Ascending aorta (tissue), 2 donors: ENCODE measurements at regions not wholly inside any gene's neighbourhood (a gene's known extent, or its start where the extent isn't known, plus 50 kb on each side); places are given as distances from the start of the nearest gene placed in this dataset.

Experiments used
- DNase-seq, 2 donors: peaks; one replicate each; pipeline ENCODE4 v3.0.0-alpha.2; 2019; ENCODE audit warnings: low spot score in 2 of 2
- H3K27ac ChIP-seq, 2 donors: fragments of 200-600 bp; sonication (generic); one replicate each; pipeline ENCODE4 v1.5.1; 2016 to 2017; ENCODE audit warnings: mild to moderate bottlenecking in 1 of 2
- H3K27me3 ChIP-seq: fragments of 200-600 bp; sonication (generic); one replicate; pipeline ENCODE4 v1.5.1; 2017
- H3K36me3 ChIP-seq, 2 donors: fragments of 200-600 bp; sonication (generic); one replicate each; pipeline ENCODE4 v1.5.1; 2016
- H3K4me1 ChIP-seq, 2 donors: fragments of 200-600 bp; sonication (generic); one replicate each; pipeline ENCODE4 v1.5.1; 2016 to 2017; ENCODE audit warnings: mild to moderate bottlenecking in 1 of 2
- H3K4me3 ChIP-seq, 2 donors: fragments of 200-600 bp; sonication (generic); one replicate each; pipeline ENCODE4 v1.5.1; 2016 to 2017; ENCODE audit warnings: mild to moderate bottlenecking in 1 of 2
- H3K9me3 ChIP-seq, 2 donors: fragments of 200-600 bp; sonication (generic); one replicate each; pipeline ENCODE4 v1.5.1; 2016
- CTCF ChIP-seq, 3 experiments: fragments of 200-600 bp in 2 of 3; fragments of 450-650 bp in 1 of 3; sonication (generic) in 2 of 3; IDR thresholded peaks; one replicate each; pipeline ENCODE4 v1.5.1; 2016 to 2019; ENCODE audit warnings: antibody characterized with exemption in 3 of 3, mild to moderate bottlenecking in 1 of 3, moderate library complexity in 1 of 3
- intact Hi-C: fragments of 100-400 bp; cut with DNase I; formaldehyde crosslinking; loops from one replicate; pipeline ENCODE4 v1.15.1; 2023

- intact Hi-C loops = loop anchor here (2.0 kb wide), 2 partner anchors 44 to 88 kb away; no protein-coding TSS in a partner anchor
- Histone ChIP-seq H3K36me3 (no peaks in the 10 kb centered on the region), H3K9me3 (no peaks in the 10 kb centered on the region), H3K27ac (peak overlapping the region; percentile 73 to 77), H3K4me1 (peaks cover 0 to 11% of the 10 kb centered on the region in 2 donors), H3K4me3 (no peak overlapping the region), H3K27me3 (no peaks in the 10 kb centered on the region)
- peak in 1 of 2 donors; percentile 87 for DNase-seq
- no peak for TF ChIP-seq CTCF (IDR thresholded peaks at IDR 0.05)
These were observed 163.2 kb upstream of the TWIST2 start for GRCh38 chr2:238684362-238685326.

GRCh38 chr2:238685327-238685709, 162.6 kb upstream of the TWIST2 start:
- TF ChIP-seq CTCF (IDR thresholded peaks at IDR 0.05) = no peak
- peaks cover 0 to 11% of the 10 kb centered on the region in 2 donors for H3K4me1 ChIP-seq
- no peak overlapping the region for H3K4me3 ChIP-seq
- peak overlapping the region; percentile 73 to 77 for H3K27ac ChIP-seq
- no peak for DNase-seq
- H3K27me3 ChIP-seq = no peaks in the 10 kb centered on the region
- intact Hi-C loops = loop anchor here (2.0 kb wide), 2 partner anchors 43 to 89 kb away; no protein-coding TSS in a partner anchor
- H3K9me3 ChIP-seq = no peaks in the 10 kb centered on the region
- no peaks in the 10 kb centered on the region for H3K36me3 ChIP-seq

GRCh38 chr2:238685713-238686112, 162.2 kb upstream of the TWIST2 start:
- intact Hi-C loops = loop anchor here (2.0 kb wide), 2 partner anchors 43 to 89 kb away; no protein-coding TSS in a partner anchor
- no peak for DNase-seq

GRCh38 chr2:238686223-238686622, 161.7 kb upstream of the TWIST2 start:
- intact Hi-C loops = no loop called here
- Histone ChIP-seq H3K27ac (peak overlapping the region in 1 of 2 donors; percentile 73), H3K27me3 (no peaks in the 10 kb centered on the region), H3K9me3 (no peaks in the 10 kb centered on the region), H3K4me1 (peaks cover 0 to 11% of the 10 kb centered on the region in 2 donors), H3K4me3 (no peak overlapping the region), H3K36me3 (no peaks in the 10 kb centered on the region)
- no peak for DNase-seq
- TF ChIP-seq CTCF (IDR thresholded peaks at IDR 0.05) = no peak

More at GRCh38 chr2:238685713-238686112, 162.2 kb upstream of the TWIST2 start:
- Histone ChIP-seq H3K27ac (peak overlapping the region; percentile 73 to 77), H3K9me3 (no peaks in the 10 kb centered on the region), H3K4me1 (peaks cover 0 to 11% of the 10 kb centered on the region in 2 donors), H3K36me3 (no peaks in the 10 kb centered on the region), H3K4me3 (no peak overlapping the region), H3K27me3 (no peaks in the 10 kb centered on the region)
- TF ChIP-seq CTCF (IDR thresholded peaks at IDR 0.05) = no peak

- DNase-seq = no peak
These were observed 159.4 kb upstream of the TWIST2 start for GRCh38 chr2:238688193-238689153.

More at GRCh38 chr2:238688193-238689153, 159.4 kb upstream of the TWIST2 start:
- TF ChIP-seq CTCF (IDR thresholded peaks at IDR 0.05) = no peak
- H3K27me3 ChIP-seq = no peaks in the 10 kb centered on the region
- H3K4me3 ChIP-seq = no peak overlapping the region
- no peaks in the 10 kb centered on the region for H3K36me3 ChIP-seq
- no peak overlapping the region for H3K27ac ChIP-seq
- intact Hi-C loops = no loop called here
- H3K4me1 ChIP-seq = peaks cover 0 to 11% of the 10 kb centered on the region in 2 donors
- H3K9me3 ChIP-seq = no peaks in the 10 kb centered on the region
